ENCODE measurements at regions not wholly inside any gene's neighbourhood (a gene's known extent, or its start where the extent isn't known, plus 50 kb on each side); places are given as distances from the start of the nearest gene placed in this dataset.

DNA sequence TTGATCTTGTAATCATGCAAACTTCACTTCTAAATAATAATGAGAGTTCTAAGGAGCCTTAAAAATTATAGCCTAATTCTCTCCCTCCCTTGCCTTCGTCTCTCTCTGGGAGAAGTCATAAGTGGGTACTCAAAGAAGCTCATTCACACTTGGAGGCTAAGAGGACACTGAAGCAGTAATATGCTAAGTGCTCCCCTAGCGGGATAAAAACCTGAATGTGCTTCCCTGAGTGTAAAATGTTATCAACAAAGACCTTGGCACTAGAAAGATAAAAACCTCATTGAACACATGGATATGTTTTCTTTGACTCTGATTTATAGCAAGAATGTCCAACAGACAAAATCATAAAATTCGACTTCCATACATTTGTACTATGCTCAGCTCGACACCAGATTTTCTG is 337.9 kb upstream of the NOVA1 start:
- Mint-ChIP-seq H3K9me3 (peaks cover 5% of the 10 kb centered on the region), H3K27me3 (no peaks in the 10 kb centered on the region), H3K27ac (no peak overlapping the region), H3K4me3 (no peak overlapping the region), H3K4me1 (no peaks in the 10 kb centered on the region), H3K36me3 (no peaks in the 10 kb centered on the region)
- DNase-seq: no peak
- POLR2A ChIA-PET: no interaction called here
- no peak for ATAC-seq (ENCODE audit: low read depth)

DNA sequence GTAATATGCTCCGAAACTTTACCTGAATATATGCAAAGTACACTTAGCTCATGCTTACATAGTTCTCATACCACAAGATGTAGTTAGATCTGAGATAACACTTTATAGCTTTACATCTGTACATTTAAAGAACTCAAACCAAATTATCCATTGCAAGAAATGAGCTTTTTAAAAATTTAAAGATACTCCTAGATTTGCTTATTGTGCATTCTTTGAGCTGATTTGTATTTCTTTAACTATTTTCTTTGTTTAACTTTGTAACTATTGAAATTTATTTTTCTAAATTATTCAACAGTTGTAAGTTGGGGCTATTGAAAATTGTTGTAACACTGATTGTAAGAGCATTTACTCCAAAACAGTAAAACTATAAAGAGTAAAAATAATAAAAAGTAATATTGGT is 340.2 kb upstream of the NOVA1 start:
- POLR2A ChIA-PET: no interaction called here
- DNase-seq: no peak
- peaks cover 6% of the 10 kb centered on the region for H3K9me3 Mint-ChIP-seq
- H3K27me3 Mint-ChIP-seq: no peaks in the 10 kb centered on the region
- H3K27ac Mint-ChIP-seq: no peak overlapping the region
- H3K4me3 Mint-ChIP-seq: no peak overlapping the region
- H3K36me3 Mint-ChIP-seq: no peaks in the 10 kb centered on the region
- ATAC-seq (ENCODE audit: low read depth): no peak
- no peaks in the 10 kb centered on the region for H3K4me1 Mint-ChIP-seq

DNA sequence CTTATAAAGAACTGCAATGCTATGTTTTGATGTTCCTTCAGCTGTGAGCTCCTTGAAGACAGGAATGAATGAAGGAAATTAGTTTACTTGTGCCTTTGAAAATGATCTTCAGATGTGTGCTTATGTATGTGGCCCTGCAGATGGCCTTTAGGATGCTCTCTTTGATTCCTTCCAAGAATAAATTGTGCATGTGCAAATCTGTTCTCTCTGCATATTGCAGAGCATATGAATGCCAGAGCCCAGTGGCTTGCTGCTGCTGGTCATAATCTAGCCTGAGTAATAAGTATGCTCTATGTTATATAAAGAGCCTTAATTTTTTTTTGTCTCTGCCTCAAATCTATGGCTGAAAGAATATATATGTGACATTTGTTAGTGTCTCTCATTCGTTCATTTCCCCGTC is 341.9 kb upstream of the NOVA1 start:
- H3K27me3 Mint-ChIP-seq: no peaks in the 10 kb centered on the region
- DNase-seq (no peak), ATAC-seq (ENCODE audit: low read depth) (no peak)
- H3K36me3 Mint-ChIP-seq: no peaks in the 10 kb centered on the region
- no peak overlapping the region for H3K4me3 Mint-ChIP-seq
- POLR2A ChIA-PET: no interaction called here
- H3K9me3 Mint-ChIP-seq: peaks cover 7% of the 10 kb centered on the region
- H3K4me1 Mint-ChIP-seq: no peaks in the 10 kb centered on the region
- H3K27ac Mint-ChIP-seq: no peak overlapping the region

DNA sequence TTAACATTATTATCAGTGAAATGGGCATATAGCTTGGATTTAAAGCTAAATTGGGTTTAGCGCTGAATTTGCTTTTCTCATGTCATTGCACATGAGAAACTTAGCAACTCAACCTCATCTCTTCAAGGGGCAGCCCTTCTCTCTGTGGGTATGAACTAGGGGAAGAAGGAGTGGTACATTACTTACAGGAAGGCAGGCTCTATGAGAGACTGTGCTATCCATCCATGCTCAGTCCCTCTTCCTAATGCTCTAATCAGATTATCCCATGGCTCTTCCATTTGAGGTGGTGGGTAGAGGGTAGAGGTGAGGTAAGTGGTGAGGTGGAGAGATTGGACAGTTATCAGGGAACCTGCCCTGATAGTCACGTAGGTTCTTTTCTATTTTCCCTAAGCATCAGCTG is 343.7 kb upstream of the NOVA1 start:
- Mint-ChIP-seq H3K9me3 (peaks cover 7% of the 10 kb centered on the region), H3K4me1 (no peaks in the 10 kb centered on the region), H3K27ac (no peak overlapping the region)

DNA sequence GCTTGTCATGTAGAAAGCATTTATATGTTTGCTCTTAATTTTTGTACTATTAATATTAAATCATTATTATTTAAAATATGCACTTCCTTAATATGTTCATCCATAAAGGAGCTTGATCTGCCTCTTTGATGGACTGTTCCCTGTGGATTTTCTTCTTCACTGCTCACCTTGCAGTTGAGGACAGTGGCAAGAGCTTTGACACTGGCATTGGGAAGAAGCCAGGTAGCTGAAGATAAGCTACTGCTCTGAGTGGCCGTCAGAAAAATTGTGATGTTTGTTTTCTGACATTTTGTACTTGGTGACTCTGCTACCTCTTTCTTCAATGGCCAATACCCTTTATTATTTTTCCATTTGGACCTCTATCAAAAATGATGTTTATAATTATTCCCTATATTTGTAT is 349.4 kb upstream of the NOVA1 start:
- no peak for ATAC-seq (ENCODE audit: low read depth)
- Mint-ChIP-seq H3K9me3 (peaks cover 3% of the 10 kb centered on the region), H3K27me3 (no peaks in the 10 kb centered on the region), H3K27ac (no peak overlapping the region), H3K36me3 (no peaks in the 10 kb centered on the region), H3K4me1 (no peaks in the 10 kb centered on the region), H3K4me3 (no peak overlapping the region)
- DNase-seq: no peak
- POLR2A ChIA-PET: no interaction called here

More for the DNA sequence above, 343.7 kb upstream of the NOVA1 start:
- H3K4me3 Mint-ChIP-seq: no peak overlapping the region
- H3K36me3 Mint-ChIP-seq: no peaks in the 10 kb centered on the region
- no peaks in the 10 kb centered on the region for H3K27me3 Mint-ChIP-seq
- ATAC-seq (ENCODE audit: low read depth): no peak
- POLR2A ChIA-PET: no interaction called here
- DNase-seq: no peak

DNA sequence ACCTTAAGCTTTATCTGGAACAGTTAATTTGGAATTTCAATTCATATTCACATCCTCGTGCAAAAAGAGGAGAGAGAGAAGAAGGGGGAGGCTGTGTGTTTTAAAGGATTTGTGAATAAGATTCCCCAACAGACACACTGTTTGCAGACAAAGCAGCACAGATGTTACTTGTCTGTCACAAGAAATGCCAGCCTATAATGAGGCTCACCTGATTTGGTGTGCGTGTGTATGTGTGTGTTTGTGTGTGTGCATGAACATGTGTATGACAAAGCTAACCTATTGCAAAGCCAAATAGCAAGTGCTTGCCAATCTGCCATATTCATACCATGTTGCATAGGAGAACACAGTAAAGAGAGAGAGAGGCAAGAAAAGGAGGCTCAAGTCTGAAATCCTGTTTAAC is 361.6 kb upstream of the NOVA1 start:
- no peak overlapping the region for H3K27ac Mint-ChIP-seq
- H3K4me1 Mint-ChIP-seq: no peaks in the 10 kb centered on the region
- ATAC-seq (ENCODE audit: low read depth) (no peak), DNase-seq (no peak)
- H3K9me3 Mint-ChIP-seq: peaks cover 2% of the 10 kb centered on the region
- no peak overlapping the region for H3K4me3 Mint-ChIP-seq
- no peaks in the 10 kb centered on the region for H3K27me3 Mint-ChIP-seq
- POLR2A ChIA-PET: no interaction called here
- no peaks in the 10 kb centered on the region for H3K36me3 Mint-ChIP-seq

DNA sequence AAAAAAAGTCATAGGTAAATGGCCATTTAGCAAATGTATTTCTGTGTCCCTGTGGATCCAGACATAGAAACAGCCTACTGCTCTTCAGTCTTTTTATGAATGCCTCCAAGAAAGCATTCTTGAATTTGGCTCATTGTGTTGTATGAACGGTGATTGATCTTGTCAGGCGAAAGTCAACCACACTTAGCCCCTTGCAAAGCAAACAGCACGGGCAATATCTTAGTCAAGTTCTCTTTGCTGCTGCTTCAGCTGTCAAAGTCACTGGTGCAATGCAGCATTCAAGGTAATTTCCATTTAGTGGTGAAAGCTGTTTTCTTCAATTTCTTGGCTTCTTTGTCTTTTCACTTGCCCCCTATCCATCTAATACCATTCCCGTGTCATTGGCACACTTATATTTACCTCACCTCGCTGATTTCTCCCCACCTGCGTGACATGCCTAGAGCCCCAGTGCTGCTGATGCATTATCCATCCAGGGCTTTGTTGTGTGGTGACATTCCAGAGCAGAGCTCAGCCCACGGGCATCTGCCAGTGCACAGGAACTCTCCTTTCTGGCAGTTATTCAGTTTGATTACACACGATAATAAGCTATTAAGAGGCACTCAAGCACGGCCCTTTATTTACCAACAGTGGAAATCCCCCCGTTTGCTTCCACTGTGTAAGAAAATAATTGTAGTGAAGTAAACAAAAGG is 362.3 kb upstream of the NOVA1 start:
- Mint-ChIP-seq H3K27me3 (no peaks in the 10 kb centered on the region), H3K4me3 (no peak overlapping the region), H3K9me3 (peaks cover 2% of the 10 kb centered on the region), H3K27ac (no peak overlapping the region), H3K4me1 (no peaks in the 10 kb centered on the region), H3K36me3 (no peaks in the 10 kb centered on the region)
- ATAC-seq (ENCODE audit: low read depth): no peak
- no peak for DNase-seq
- POLR2A ChIA-PET: no interaction called here

DNA sequence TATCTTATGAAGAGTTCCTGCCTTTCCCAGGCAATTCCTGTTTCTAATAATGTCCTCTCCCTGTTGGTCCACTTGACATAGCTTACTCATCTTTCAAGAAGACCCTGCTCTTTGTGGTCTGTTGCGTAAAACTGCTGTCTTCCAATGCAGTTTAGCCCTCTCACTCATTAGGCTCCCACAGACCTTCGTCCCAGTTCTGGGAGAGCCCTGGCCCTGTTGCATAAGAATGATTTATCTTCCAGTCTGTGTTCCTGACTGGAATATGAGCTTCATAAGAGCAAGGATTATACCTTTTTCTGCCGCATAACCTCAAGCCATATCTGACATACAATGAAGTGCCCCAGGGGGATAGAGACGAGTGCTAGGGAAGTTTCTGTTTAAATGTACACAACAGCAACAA is 365.9 kb upstream of the NOVA1 start:
- DNase-seq: no peak
- Mint-ChIP-seq H3K27me3 (no peaks in the 10 kb centered on the region), H3K36me3 (no peaks in the 10 kb centered on the region), H3K4me1 (no peaks in the 10 kb centered on the region), H3K9me3 (peaks cover 5% of the 10 kb centered on the region), H3K27ac (no peak overlapping the region), H3K4me3 (no peak overlapping the region)
- ATAC-seq (ENCODE audit: low read depth): no peak
- POLR2A ChIA-PET: no interaction called here

DNA sequence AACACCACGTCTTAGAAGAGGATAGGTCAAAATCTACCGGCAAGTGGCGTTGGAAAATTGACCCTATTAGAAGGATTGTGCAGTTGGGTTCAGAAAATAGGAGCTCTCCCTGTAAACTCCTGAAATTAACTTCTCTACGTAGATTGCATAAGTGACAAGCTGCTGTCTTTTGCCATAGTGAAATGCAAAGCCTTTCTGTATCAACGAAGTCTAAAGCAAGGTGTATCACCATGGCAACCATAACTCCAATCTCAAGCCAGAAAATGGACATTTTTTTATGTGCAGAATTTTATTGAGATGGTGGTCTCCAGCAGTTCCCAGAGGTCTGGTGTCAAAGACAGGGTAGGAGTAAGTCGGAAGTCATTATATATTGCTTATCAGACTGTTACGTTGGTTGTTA is 367.7 kb upstream of the NOVA1 start:
- DNase-seq (no peak), ATAC-seq (ENCODE audit: low read depth) (no peak)
- Mint-ChIP-seq H3K27me3 (no peaks in the 10 kb centered on the region), H3K4me1 (no peaks in the 10 kb centered on the region), H3K9me3 (peaks cover 9% of the 10 kb centered on the region), H3K4me3 (no peak overlapping the region), H3K36me3 (no peaks in the 10 kb centered on the region), H3K27ac (no peak overlapping the region)
- POLR2A ChIA-PET: no interaction called here

DNA sequence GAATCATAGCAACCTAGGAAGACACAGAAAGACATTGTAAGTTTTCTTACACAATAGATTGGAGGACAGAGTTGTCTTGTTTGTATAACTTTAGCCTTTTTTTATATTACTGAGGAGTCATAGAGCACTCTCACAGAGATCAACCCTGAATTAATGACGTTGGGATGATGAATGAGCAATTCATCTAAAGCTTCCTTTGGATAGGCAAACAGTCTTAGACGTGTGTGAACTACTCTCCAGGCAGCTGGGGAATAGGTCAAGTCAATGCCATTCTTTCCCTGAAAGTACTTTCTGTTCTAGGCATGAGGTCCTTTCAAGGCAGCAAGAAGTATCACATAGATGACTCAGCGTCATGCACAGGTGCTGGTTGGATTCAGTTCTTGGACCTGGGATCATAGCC is 369.1 kb upstream of the NOVA1 start:
- no peak overlapping the region for H3K27ac Mint-ChIP-seq
- DNase-seq (no peak), ATAC-seq (ENCODE audit: low read depth) (no peak)
- H3K4me3 Mint-ChIP-seq: no peak overlapping the region
- peaks cover 9% of the 10 kb centered on the region for H3K9me3 Mint-ChIP-seq
- H3K27me3 Mint-ChIP-seq: no peaks in the 10 kb centered on the region
- H3K36me3 Mint-ChIP-seq: no peaks in the 10 kb centered on the region
- POLR2A ChIA-PET: no interaction called here
- H3K4me1 Mint-ChIP-seq: no peaks in the 10 kb centered on the region

DNA sequence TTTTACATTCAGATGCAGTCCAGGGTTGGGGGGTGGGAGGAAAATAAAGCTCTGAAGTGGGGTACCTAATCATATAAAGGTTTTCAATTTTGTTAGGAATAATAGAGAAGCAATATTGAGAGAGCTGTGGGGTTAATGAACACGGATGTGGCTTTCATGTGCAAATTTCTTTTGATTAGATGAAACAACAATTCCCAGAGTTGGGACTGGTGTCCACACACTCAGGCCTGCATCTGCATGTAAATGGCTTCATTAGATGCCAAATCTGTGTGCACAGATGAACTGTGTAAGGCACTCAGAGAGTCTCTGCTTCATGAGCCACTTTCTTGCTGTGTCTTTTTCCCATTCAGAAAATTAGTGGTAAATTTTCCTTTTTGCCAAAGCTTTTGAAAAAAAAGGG is 377.1 kb upstream of the NOVA1 start:
- no peak for ATAC-seq (ENCODE audit: low read depth)
- no peak overlapping the region for H3K4me3 Mint-ChIP-seq
- DNase-seq: no peak
- POLR2A ChIA-PET: no interaction called here
- peaks cover 2% of the 10 kb centered on the region for H3K9me3 Mint-ChIP-seq
- no peak overlapping the region for H3K27ac Mint-ChIP-seq
- no peaks in the 10 kb centered on the region for H3K27me3 Mint-ChIP-seq
- H3K36me3 Mint-ChIP-seq: no peaks in the 10 kb centered on the region
- H3K4me1 Mint-ChIP-seq: no peaks in the 10 kb centered on the region

DNA sequence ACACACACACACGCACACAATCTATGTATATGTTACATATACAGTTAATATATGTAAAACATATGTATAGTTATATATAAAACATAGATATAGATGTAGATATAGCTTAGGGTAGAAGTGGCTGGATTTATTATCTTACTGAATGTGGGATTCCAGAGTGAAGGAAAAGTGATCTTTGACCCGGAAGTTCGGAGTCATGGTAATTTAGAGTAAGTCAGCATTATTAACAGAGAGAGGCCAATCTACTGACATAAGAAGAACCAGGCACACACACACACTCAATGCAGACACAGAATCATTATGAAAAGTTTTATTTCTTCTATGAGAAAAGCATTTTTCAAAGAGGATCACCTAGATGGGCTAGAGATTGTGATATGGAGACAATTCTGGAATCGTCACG is 384.2 kb upstream of the NOVA1 start:
- Mint-ChIP-seq H3K4me3 (no peak overlapping the region), H3K27me3 (no peaks in the 10 kb centered on the region), H3K9me3 (peaks cover 3% of the 10 kb centered on the region), H3K36me3 (no peaks in the 10 kb centered on the region), H3K4me1 (no peaks in the 10 kb centered on the region), H3K27ac (no peak overlapping the region)
- DNase-seq (no peak), ATAC-seq (ENCODE audit: low read depth) (no peak)
- POLR2A ChIA-PET: no interaction called here

DNA sequence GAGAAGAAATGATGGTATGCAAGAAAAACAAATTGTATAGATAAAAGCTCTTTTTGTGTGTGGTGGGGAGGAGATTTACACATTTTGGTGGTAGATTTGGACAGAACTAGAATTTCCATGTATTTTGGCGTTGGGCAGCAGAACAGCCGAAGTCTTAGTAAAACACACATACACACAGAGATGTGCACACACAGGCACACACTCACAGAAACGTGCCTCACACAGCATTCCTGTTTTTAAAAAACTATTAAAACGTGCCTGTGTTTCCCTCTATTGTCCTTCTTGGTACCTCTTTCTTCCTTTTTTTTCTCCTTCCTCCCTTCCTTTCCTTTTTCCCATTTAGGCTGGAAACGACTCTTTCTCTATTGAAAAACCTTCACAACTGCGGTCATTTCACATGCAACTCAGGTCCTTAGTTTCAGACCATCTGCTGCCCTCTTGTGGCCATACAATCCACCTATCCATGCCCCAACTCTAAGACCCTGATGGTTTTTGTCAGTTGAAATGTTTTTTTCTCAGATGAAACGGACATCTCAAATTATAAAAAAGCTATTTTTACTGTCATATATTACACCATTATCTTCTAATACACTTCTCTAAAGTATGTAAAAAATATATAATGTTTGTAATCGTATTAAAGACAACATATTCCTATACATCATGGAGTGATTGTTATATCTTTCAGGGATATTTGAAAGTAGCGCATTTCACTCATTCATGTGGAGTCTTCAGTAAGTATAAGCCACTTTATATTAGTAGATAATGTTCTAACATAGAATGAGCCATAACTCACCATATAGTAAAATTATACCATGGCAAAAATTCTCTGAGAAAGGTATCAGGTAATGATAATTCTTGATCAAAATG is 386.7 kb upstream of the NOVA1 start:
- H3K27me3 Mint-ChIP-seq: no peaks in the 10 kb centered on the region
- no peak overlapping the region for H3K4me3 Mint-ChIP-seq
- no peak overlapping the region for H3K27ac Mint-ChIP-seq
- no peak for ATAC-seq (ENCODE audit: low read depth)
- no peaks in the 10 kb centered on the region for H3K4me1 Mint-ChIP-seq
- H3K36me3 Mint-ChIP-seq: no peaks in the 10 kb centered on the region
- POLR2A ChIA-PET: no interaction called here
- H3K9me3 Mint-ChIP-seq: peaks cover 3% of the 10 kb centered on the region
- DNase-seq: no peak

DNA sequence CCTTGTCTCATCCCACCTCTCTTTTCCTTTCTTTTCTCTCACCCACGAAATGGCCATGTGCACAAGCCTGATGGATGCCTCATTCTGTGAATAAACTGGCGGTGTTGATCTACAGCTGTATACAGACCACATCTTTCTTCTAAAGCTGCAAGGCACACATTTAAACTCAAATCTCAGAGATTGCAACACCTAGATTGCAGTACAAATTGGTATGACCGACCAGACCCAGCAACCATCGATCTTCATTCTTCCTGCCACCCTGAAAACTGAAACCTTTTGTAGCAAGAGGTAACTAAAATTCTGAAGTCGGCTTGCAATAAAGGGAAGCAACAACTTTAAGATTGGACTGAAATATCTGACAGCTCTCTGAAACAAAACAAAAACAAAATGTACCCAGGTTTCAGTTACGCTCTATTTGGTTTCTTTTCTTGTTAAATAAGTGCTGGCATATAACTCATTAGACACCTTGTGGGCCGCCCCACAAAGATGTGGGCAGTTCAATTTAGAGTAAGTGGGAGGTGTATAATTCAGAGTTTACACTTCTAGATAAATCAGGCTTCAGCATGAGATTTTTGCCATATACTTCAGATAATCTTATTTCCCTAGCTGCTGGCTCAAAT is 390.0 kb upstream of the NOVA1 start:
- DNase-seq: no peak
- H3K36me3 Mint-ChIP-seq: no peaks in the 10 kb centered on the region

More for the DNA sequence above, 390.0 kb upstream of the NOVA1 start:
- Mint-ChIP-seq H3K4me1 (no peaks in the 10 kb centered on the region), H3K4me3 (no peak overlapping the region), H3K27me3 (no peaks in the 10 kb centered on the region), H3K9me3 (peaks cover 4% of the 10 kb centered on the region), H3K27ac (no peak overlapping the region)
- no peak for ATAC-seq (ENCODE audit: low read depth)
- POLR2A ChIA-PET: no interaction called here
